HEK293 (cell line): ENCODE measurements at regions not wholly inside any gene's neighbourhood (a gene's known extent, or its start where the extent isn't known, plus 50 kb on each side); places are given as distances from the start of the nearest gene placed in this dataset.
A peak's percentile ranks its signal among the peaks of the same experiment; 100 is the strongest.

Experiments
- CTCF ChIA-PET: fragments of 350-600 bp; formaldehyde crosslinking; extraction: SDS; loops from one replicate; lab custom pipeline; 2021; ENCODE audit warnings: antibody characterized with exemption; lab: Yijun Ruan, JAX
- POLR2A ChIA-PET: fragments of 300-600 bp; formaldehyde crosslinking; extraction: SDS; loops from one replicate; lab custom pipeline; 2020; ENCODE audit warnings: antibody characterized with exemption, inconsistent platforms; lab: Yijun Ruan, JAX
- H3K27ac ChIP-seq: fragments of 200-500 bp; sonication (Bioruptor generic); 2 replicates; pipeline ENCODE4 v1.5.1; 2014; ENCODE audit warnings: low read depth, low read length, control low read depth, inconsistent platforms; ENCODE audit errors: extremely low read depth
- H3K36me3 ChIP-seq, 2 experiments: fragments of 200-500 bp in 1 of 2; sonication (Bioruptor generic) in 1 of 2; 1 replicate in 1 of 2; 2 replicates in 1 of 2; pipeline ENCODE4 v1.5.1; 2014 to 2017; ENCODE audit warnings: inconsistent platforms in 2 of 2, low read length in 2 of 2; ENCODE audit not compliant: control insufficient read depth in 2 of 2, insufficient read depth in 1 of 2
- H3K4me1 ChIP-seq: fragments of 200-500 bp; sonication (Bioruptor generic); 2 replicates; pipeline ENCODE4 v1.5.1; 2014; ENCODE audit warnings: mild to moderate bottlenecking, low read length, inconsistent platforms; ENCODE audit not compliant: control insufficient read depth, insufficient read depth
- H3K4me3 ChIP-seq: 2 replicates; pipeline ENCODE4 v1.5.1; 2011; ENCODE audit warnings: low read depth, mild to moderate bottlenecking, control low read depth, low read length, moderate library complexity
- H3K9me3 ChIP-seq: fragments of 200-500 bp; sonication (Bioruptor generic); 2 replicates; pipeline ENCODE4 v1.5.1; 2014; ENCODE audit warnings: low read depth, low read length, inconsistent platforms; ENCODE audit not compliant: control insufficient read depth, insufficient read depth
- HIC1 ChIP-seq: fragments of 450-650 bp; formaldehyde crosslinking; IDR thresholded peaks from 2 replicates; pipeline ENCODE4 v1.5.1; 2016; ENCODE audit warnings: missing biosample characterization, missing genetic modification characterization
- PRDM1 ChIP-seq: fragments of 450-650 bp; formaldehyde crosslinking; IDR thresholded peaks from 2 replicates; pipeline ENCODE4; 2016; ENCODE audit warnings: missing biosample characterization, missing genetic modification characterization
- ZNF366 ChIP-seq: fragments of 450-650 bp; formaldehyde crosslinking; conservative IDR thresholded peaks from 2 replicates; pipeline ENCODE4 v1.5.1; 2016; ENCODE audit warnings: missing biosample characterization, missing genetic modification characterization

- POLR2A ChIA-PET, result no interaction called here
- TF ChIP-seq ZNF366 (tag by site-specific recombination) (peak; percentile 82), HIC1 (tag by site-specific recombination) (no peak), PRDM1 (tag by site-specific recombination) (peak; percentile 60)
- Histone ChIP-seq H3K4me3 (no peak overlapping the region), H3K4me1 (no peaks in the 10 kb centered on the region), H3K9me3 (no peaks in the 10 kb centered on the region), H3K27ac (no peak overlapping the region), H3K36me3 (no peaks in the 10 kb centered on the region)
- CTCF ChIA-PET, result interaction anchor here (0.7 kb wide), 1 partner anchor 27 kb away, joined by 6 read pairs; no protein-coding TSS in a partner anchor
These were observed 50.1 kb upstream of the MCTP1 start for GRCh38 chr5:95334900-95335538.
